AG09309 (cell line): ENCODE measurements at regions not wholly inside any gene's neighbourhood (a gene's known extent, or its start where the extent isn't known, plus 50 kb on each side); places are given as distances from the start of the nearest gene placed in this dataset.

Source experiments
- DNase-seq: peaks from one replicate; pipeline ENCODE4 v3.0.0-alpha.2; 2010; ENCODE audit warnings: low read depth
- H3K4me3 ChIP-seq: 2 replicates; pipeline ENCODE4 v1.5.1; 2011; ENCODE audit warnings: mild to moderate bottlenecking, low read depth, low read length, moderate library complexity; ENCODE audit not compliant: control insufficient read depth
- CTCF ChIP-seq: IDR thresholded peaks from 2 replicates; pipeline ENCODE4 v1.5.1; 2011; ENCODE audit warnings: mild to moderate bottlenecking, low read depth, low read length, inconsistent platforms; ENCODE audit not compliant: insufficient read depth, control insufficient read depth; ENCODE audit errors: missing control alignments

- no peak overlapping the region for H3K4me3 ChIP-seq
- TF ChIP-seq CTCF, result no peak
- no peak for DNase-seq
These were observed 146.4 kb downstream of the CHD9NB start for GRCh38 chr16:52906281-52906680.

GRCh38 chr16:52896478-52897164 is 156.1 kb downstream of the CHD9NB start:
- TF ChIP-seq CTCF, result no peak
- DNase-seq, result no peak
- H3K4me3 ChIP-seq, result no peak overlapping the region

GRCh38 chr16:52874042-52874441 is 178.7 kb downstream of the CHD9NB start:
- no peak overlapping the region for H3K4me3 ChIP-seq
- no peak for DNase-seq
- no peak for TF ChIP-seq CTCF

- no peak overlapping the region for H3K4me3 ChIP-seq
- TF ChIP-seq CTCF, result no peak
- DNase-seq, result no peak
These were observed 180.0 kb downstream of the CHD9NB start for GRCh38 chr16:52872731-52873130.

GRCh38 chr16:52871481-52871880 is 181.2 kb downstream of the CHD9NB start:
- no peak for TF ChIP-seq CTCF
- no peak for DNase-seq
- no peak overlapping the region for H3K4me3 ChIP-seq

GRCh38 chr16:52869243-52869642 is 183.5 kb downstream of the CHD9NB start:
- TF ChIP-seq CTCF, result no peak
- H3K4me3 ChIP-seq, result no peak overlapping the region
- DNase-seq, result no peak
